ENCODE measurements at regions not wholly inside any gene's neighbourhood (a gene's known extent, or its start where the extent isn't known, plus 50 kb on each side); places are given as distances from the start of the nearest gene placed in this dataset.
"Not testable (repeated sequence)": the region's sequence is repeated elsewhere in the genome, so short reads cannot be mapped to it uniquely, and the experiment has no call there.

DNA sequence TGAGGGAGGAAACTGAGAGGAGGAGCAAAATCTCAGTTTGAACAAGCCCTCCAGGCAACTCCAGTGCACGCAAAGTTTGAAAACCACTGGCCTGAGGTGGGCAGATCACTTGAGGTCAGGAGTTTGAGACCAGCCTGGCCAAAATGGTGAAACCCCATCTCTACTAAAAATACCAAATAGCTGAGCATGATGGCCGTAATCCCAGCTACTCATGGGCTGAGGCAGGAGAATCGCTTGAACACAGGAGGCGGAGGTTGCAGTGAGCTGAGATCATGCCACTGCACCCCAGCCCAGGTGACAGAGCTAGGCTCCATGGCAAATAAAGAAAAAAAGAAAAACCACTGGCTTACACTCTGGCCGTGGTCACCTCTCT lies 51.9 kb upstream of the SLC1A4 start:
- POLR2A ChIA-PET (ENCODE audit: unreplicated experiment); H2BK20ac ChIP-seq (ENCODE audit: low read depth, low read length); H3K18ac ChIP-seq (ENCODE audit: low read depth, low read length); dilution Hi-C loops (cut with HindIII; ENCODE audit: low sequenced_read_pairs, unreplicated experiment); ATAC-seq (ENCODE audit: low read depth); H4K20me1 ChIP-seq (ENCODE audit: insufficient read depth, low read length); DNase-seq; H3K9ac ChIP-seq (ENCODE audit: low read depth, low read length); H2BK5ac ChIP-seq (ENCODE audit: low read depth, low read length, poor library complexity, severe bottlenecking); H2AK5ac ChIP-seq (ENCODE audit: low read depth, low read length); H3K9me3 ChIP-seq (ENCODE audit: control insufficient read depth, insufficient read depth, low read length); H3K23ac ChIP-seq (ENCODE audit: low read depth, low read length); H4K91ac ChIP-seq (ENCODE audit: insufficient read depth, low read depth, low read length); CTCF ChIA-PET; H2AK9ac ChIP-seq (replicated peaks; ENCODE audit: low read depth, low read length, poor library complexity); H4K8ac ChIP-seq (ENCODE audit: low read depth in 2 of 2, low read length in 2 of 2); H2BK15ac ChIP-seq (ENCODE audit: low read depth, low read length); H3K56ac ChIP-seq (ENCODE audit: extremely low read depth, insufficient read depth, low read length); intact Hi-C loops (cut with micrococcal nuclease); H3K4ac ChIP-seq (ENCODE audit: low read depth, low read length); H3K27ac ChIP-seq (ENCODE audit: insufficient read depth, low read length); H3K36me3 ChIP-seq (ENCODE audit: control insufficient read depth, insufficient read depth, low read length); H3K9me1 ChIP-seq (ENCODE audit: insufficient read depth, low read length); H3K4me2 ChIP-seq (ENCODE audit: low read depth, low read length); H2BK120ac ChIP-seq (ENCODE audit: low read depth, low read length); H3K14ac ChIP-seq (replicated peaks; ENCODE audit: low read depth, low read length); H3K79me1 ChIP-seq (ENCODE audit: low read depth in 1 of 2, low read length in 2 of 2); BruUV-seq (replicated peaks); H3K4me3 ChIP-seq (ENCODE audit: insufficient read depth, low read depth, low read length); H4K5ac ChIP-seq (ENCODE audit: low read depth, low read length); H3K4me1 ChIP-seq (ENCODE audit: control insufficient read depth, insufficient read depth, low read length): not testable (repeated sequence)
- 67% methylated on average over 1 of the region's 5 CpGs; no CpG with 5 or more reads in 1 of the 2 experiments for WGBS, 2 experiments (ENCODE audit: extremely low coverage in 2 of 2, insufficient read length in 1 of 2)
- in situ Hi-C loops (cut with MboI; ENCODE audit: low sequenced_read_pairs): loop anchor here (10.0 kb wide), 1 partner anchor 638 kb away; no protein-coding TSS in a partner anchor
- H3K27me3 ChIP-seq (ENCODE audit: control insufficient read depth, insufficient read depth, low read length): peaks cover 64% of the 10 kb centered on the region
- H2AFZ ChIP-seq (replicated peaks; ENCODE audit: low read length, poor library complexity): peak overlapping the region; percentile 24

Measured in IMR-90 (cell line).